ENCODE measurements at regions not wholly inside any gene's neighbourhood (a gene's known extent, or its start where the extent isn't known, plus 50 kb on each side); places are given as distances from the start of the nearest gene placed in this dataset.

- no peak for TF ChIP-seq POLR2A (IDR thresholded peaks at IDR 0.05; ENCODE audit: low read depth, low read length)
- no peak for TF ChIP-seq TAF1 (IDR thresholded peaks at IDR 0.05; ENCODE audit: low read depth, low read length)
- TF ChIP-seq POU2F2 (IDR thresholded peaks at IDR 0.05; ENCODE audit: low read depth, low read length) = no peak
Observed at GRCh38 chr21:23861911-23862504, 1745.3 kb downstream of the MRPL39 start.
